T-helper 9 cell (primary cell): ENCODE measurements at regions not wholly inside any gene's neighbourhood (a gene's known extent, or its start where the extent isn't known, plus 50 kb on each side); places are given as distances from the start of the nearest gene placed in this dataset.

Experiments used
- DNase-seq: peaks from one replicate; pipeline ENCODE4 v3.0.0-alpha.2; 2020

GRCh38 chr5:88144219-88145001, 124.2 kb downstream of the TMEM161B start:
- no peak for DNase-seq

- no peak for DNase-seq
Observed at GRCh38 chr5:88143693-88144218, 124.9 kb downstream of the TMEM161B start.

DNA sequence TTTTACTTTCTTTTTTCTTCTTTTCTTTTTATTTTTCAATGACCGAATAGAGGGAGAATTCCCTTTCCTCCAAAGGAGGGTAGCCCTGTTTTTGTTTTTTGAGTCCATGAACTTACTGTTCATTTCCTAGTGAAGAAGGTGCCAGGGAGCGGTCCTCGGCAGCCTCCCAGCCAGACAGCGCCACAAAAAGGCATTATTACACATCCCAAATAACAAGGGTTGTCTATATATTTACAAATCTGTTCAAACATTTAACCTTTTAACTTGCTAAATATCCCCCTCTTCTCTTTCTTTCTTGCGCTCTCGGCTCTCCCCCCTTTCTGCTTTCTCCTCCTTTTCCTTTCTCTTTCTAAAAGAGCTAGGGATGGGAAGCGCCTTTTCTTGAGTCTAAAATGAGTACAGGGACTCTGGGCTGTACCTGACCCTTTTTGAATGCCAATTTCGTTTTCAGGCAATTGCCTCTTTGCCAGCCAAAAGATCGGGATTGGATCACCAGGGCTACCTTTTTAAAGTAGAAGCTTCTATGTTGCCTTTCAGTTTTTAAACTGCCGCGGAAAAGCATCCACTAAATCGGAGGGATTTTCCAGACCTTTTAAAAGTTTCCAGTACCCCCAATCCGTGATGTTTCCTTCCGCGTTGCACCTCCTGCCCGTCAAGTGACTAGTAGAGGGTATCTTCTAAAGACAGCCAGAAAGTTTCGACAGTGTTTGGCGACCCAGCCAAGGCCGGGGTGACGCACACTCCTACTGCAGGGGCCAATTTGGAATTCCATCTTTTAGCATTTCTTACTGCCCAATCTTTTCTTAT, 125.6 kb downstream of the TMEM161B start:
- no peak for DNase-seq

DNA sequence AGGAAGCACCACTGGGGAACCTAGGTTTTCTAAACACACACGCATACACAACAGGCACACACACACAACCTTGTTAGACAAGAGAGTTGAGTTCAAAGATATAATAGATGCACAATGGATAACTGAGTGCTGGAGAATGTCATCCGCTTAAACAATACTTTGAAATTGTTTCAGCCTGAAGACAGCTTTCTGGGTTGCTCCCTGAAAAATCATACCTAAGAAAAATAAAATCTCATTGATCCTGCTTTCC, 126.1 kb downstream of the TMEM161B start:
- no peak for DNase-seq

- DNase-seq = peak; percentile 67
Observed at GRCh38 chr5:88140856-88141752, 127.5 kb downstream of the TMEM161B start.

DNA sequence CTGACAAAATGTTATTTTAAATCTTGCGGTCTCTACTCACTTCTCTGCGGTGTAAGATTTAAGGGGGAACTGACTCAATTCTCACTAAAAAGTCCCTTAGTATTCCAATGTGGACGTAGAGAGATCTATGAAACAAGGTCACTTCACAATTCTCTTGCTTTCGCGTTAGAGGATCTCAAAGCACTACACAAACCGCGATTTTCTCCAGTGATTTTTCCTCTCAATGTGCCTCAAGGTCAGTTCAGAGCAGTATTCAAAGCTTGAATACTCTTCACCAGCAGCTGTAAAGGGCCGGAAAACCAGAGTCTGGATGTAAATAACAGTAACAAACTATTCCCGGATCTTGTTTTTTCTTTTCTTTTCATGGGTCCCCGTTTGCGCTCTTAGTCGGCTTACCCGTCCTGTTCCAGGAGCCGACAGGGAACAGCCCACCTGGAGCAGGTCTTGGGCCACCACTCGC, 128.2 kb downstream of the TMEM161B start:
- no peak for DNase-seq

DNA sequence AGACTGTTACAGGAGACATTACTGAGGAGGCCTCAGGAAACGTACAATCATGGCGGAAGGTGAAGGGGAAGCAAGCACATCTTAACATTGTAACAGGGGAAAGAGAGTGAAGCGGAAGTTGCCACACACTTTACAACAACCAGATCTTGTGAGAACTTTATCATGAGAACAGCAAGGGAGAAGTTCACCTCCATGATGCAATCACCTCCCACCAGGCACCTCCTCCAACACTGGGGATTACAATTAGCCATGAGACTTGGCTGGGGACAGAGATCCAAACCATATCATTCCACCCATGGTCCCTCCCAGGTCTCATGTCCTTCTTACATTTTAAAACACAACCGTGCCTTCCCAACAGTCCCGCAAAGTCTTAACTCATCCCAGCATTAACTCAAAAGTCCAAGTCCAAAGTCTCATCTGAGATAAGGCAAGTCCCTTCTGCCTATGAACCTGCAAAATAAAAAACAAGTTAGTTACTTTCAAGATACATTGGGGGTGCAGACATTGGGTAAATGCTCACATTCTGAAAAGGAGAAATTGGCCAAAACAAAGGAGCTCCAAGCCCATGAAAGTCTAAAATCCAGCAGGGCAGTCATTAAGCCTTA, 138.3 kb downstream of the TMEM161B start:
- DNase-seq = no peak

GRCh38 chr5:88128813-88129212, 139.8 kb downstream of the TMEM161B start:
- no peak for DNase-seq

- no peak for DNase-seq
Observed at GRCh38 chr5:88119535-88120125, 149.0 kb downstream of the TMEM161B start.

GRCh38 chr5:88118179-88118578, 150.5 kb downstream of the TMEM161B start:
- DNase-seq = no peak

DNA sequence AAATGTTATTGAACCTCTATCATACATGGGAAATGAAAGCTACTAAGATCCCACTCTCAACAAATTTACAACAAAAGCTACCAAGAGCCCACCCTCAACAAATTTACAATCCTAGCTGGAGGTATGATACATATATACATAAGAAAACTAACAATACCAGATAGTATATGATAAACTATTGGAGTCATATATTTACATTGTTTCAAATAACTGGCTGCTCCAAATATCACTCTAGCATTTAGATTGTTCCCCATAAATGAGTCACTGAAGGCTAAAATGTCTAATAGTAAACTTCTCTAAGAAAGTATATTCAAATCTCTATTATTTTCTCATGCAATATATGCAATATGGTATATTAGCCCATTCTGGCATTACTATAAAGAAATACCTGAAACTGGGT, 151.1 kb downstream of the TMEM161B start:
- DNase-seq = no peak

GRCh38 chr5:88116396-88116795, 152.2 kb downstream of the TMEM161B start:
- no peak for DNase-seq

GRCh38 chr5:88115211-88115610, 153.4 kb downstream of the TMEM161B start:
- no peak for DNase-seq

DNA sequence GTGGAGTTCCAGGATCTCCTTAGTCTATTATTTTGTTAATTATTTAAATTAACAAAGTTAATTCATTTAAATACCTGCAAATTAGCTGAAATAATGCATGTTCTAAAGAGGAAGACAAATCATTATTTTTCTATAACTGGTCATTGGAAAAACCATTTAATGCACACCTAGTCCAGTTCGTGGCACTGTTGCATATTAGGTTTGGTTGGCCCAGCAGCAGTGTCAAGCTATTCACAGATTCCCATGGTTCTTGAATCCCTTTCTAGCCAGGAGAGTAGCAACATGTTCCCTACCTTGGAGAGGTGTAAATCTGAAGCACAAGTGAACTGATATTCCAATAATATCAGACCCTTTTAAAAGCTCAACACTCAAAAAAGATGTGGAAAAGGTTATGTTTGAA, 155.2 kb downstream of the TMEM161B start:
- DNase-seq = no peak

DNA sequence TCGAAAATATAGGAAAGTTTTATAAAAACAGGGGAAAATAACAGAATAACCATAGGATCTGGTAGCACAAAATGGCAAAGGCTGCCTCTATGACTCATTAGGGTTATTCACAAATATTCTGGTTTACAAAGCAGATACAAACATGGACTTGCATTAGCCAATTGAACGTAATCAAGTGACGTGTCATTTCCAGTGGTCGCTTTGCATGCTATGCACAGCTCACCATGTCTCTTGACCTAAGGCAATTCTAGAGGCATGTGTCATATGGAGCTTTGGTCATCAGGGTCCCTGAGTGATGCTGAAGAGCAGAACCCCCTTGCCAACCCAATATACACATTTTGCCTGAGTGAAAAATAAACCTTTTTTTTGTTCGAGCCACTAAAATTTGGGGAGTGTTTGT, 158.8 kb downstream of the TMEM161B start:
- DNase-seq = no peak

- no peak for DNase-seq
Observed at GRCh38 chr5:88108490-88109279, 160.0 kb downstream of the TMEM161B start.

- no peak for DNase-seq
Observed at GRCh38 chr5:88094906-88095496, 173.6 kb downstream of the TMEM161B start.

DNA sequence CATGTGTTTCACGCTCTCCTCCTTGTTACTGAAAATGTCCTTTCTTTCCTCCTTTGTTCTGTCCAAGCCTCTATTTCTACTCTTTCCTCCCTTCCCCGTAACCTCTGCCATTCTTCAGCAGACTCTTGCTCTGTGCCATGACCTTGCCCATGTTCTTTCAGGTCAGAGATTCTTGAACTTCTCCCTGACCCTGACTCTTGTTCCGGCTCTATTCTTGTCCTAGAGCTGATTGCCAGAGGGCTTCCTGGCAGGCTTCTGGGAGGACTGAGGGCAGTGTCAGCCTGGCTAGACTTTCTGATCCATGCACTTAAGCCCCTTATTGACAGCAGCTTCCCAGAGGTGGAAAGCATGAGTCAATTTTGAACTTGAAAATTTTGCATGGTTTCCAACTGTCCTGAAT, 174.2 kb downstream of the TMEM161B start:
- no peak for DNase-seq

DNA sequence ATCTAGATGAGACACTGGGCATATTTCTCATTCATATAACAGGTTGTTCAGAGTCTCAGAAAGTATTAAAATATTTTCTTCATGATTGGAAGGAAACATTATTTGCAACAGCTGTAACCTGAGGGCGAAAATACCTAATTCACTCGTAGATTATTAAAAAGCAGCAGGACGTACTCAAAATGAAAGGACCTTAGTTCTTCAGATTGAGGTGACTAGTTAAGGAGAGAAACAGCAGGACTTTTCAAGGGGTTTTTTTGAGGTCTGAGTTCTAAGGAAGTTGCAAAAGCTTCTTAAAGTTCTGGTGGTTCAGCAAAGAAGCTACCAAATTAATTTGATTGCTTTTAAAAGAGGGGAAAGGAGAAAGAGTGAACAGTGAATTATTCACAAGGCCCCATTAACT, 174.9 kb downstream of the TMEM161B start:
- DNase-seq = no peak

DNA sequence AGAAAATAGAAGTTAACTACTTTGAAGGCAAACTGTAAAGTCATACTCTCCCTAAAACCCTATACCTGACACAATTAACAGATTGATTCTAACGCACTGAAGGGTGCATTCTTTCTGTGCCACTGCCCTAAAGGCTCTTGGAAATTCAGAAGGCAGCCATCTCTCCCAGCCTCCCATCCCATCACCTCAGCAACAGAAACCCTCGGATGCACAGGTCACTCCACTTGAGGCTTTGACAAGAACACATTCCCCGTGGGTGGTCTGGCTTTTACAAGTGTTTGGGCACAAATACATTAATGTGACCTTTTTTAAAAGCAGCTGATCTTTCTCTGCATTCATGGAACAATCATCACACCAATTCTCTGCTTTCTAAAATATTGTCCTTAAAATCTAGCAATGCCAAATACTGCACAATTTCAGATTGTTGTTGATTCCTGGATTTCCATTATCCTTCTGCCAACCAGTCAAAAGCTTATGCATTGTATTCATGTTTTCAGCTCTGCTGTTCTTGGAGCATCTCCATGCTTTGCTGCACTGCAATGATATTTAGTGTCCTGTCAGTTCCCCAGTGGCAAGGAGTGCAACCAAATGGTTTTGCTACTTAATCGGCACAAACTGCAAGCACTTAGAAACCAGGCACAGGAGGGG, 175.6 kb downstream of the TMEM161B start:
- no peak for DNase-seq
